ENCODE measurements at regions not wholly inside any gene's neighbourhood (a gene's known extent, or its start where the extent isn't known, plus 50 kb on each side); places are given as distances from the start of the nearest gene placed in this dataset.
"Not testable (repeated sequence)": the region's sequence is repeated elsewhere in the genome, so short reads cannot be mapped to it uniquely, and the experiment has no call there.

- no peak for DNase-seq
Measured at GRCh38 chr2:163934131-163934530, 198.3 kb upstream of the FIGN start.

- no peak for DNase-seq
Measured at GRCh38 chr2:163919717-163920116, 183.9 kb upstream of the FIGN start.

GRCh38 chr2:163914486-163914885 is 178.7 kb upstream of the FIGN start:
- DNase-seq: not testable (repeated sequence)

GRCh38 chr2:163913532-163913944 is 177.7 kb upstream of the FIGN start:
- not testable (repeated sequence) for DNase-seq

- DNase-seq: no peak
Measured at GRCh38 chr2:163909411-163910080, 173.7 kb upstream of the FIGN start.

GRCh38 chr2:163906410-163906809 is 170.6 kb upstream of the FIGN start:
- DNase-seq: no peak

GRCh38 chr2:163897799-163898198 is 162.0 kb upstream of the FIGN start:
- no peak for DNase-seq

GRCh38 chr2:163893444-163893843 is 157.6 kb upstream of the FIGN start:
- not testable (repeated sequence) for DNase-seq

- DNase-seq: no peak
Measured at GRCh38 chr2:163888591-163888990, 152.8 kb upstream of the FIGN start.

GRCh38 chr2:163887182-163887581 is 151.4 kb upstream of the FIGN start:
- no peak for DNase-seq

GRCh38 chr2:163884416-163884815 is 148.6 kb upstream of the FIGN start:
- no peak for DNase-seq

GRCh38 chr2:163878718-163879117 is 142.9 kb upstream of the FIGN start:
- DNase-seq: no peak

GRCh38 chr2:163877316-163877715 is 141.5 kb upstream of the FIGN start:
- no peak for DNase-seq

GRCh38 chr2:163863073-163863472 is 127.3 kb upstream of the FIGN start:
- DNase-seq: no peak

- DNase-seq: no peak
Measured at GRCh38 chr2:163859951-163860350, 124.1 kb upstream of the FIGN start.

- DNase-seq: no peak
Measured at GRCh38 chr2:163856941-163857340, 121.1 kb upstream of the FIGN start.

- DNase-seq: no peak
Measured at GRCh38 chr2:163852616-163853015, 116.8 kb upstream of the FIGN start.

- DNase-seq: no peak
Measured at GRCh38 chr2:163849756-163850435, 114.1 kb upstream of the FIGN start.

GRCh38 chr2:163838890-163839289 is 103.1 kb upstream of the FIGN start:
- DNase-seq: no peak

- DNase-seq: no peak
Measured at GRCh38 chr2:163836167-163836566, 100.4 kb upstream of the FIGN start.

GRCh38 chr2:163834841-163835240 is 99.0 kb upstream of the FIGN start:
- no peak for DNase-seq

GRCh38 chr2:163834221-163834620 is 98.4 kb upstream of the FIGN start:
- DNase-seq: no peak

GRCh38 chr2:163828771-163829170 is 93.0 kb upstream of the FIGN start:
- no peak for DNase-seq

- no peak for DNase-seq
Measured at GRCh38 chr2:163822033-163822432, 86.2 kb upstream of the FIGN start.
